ENCODE measurements at regions not wholly inside any gene's neighbourhood (a gene's known extent, or its start where the extent isn't known, plus 50 kb on each side); places are given as distances from the start of the nearest gene placed in this dataset.

- ChIA-PET POLR2A (ENCODE audit: partially characterized antibody) (no interaction called here), CTCF (ENCODE audit: partially characterized antibody) (interaction anchor here (0.6 to 1.5 kb wide), 6 partner anchors 19 to 210 kb away, joined by 3 to 4 read pairs (median 3); no protein-coding TSS in a partner anchor)
- FAIRE-seq (no peak), DNase-seq (ENCODE audit: low read depth in 1 of 2, low spot score in 2 of 2) (no peak)
- no peak overlapping the region for H3K27ac ChIP-seq (ENCODE audit: low read depth, low read length)
- H3K9ac ChIP-seq (replicated peaks in 1 of 4; ENCODE audit: extremely low read depth in 1 of 4, low read depth in 3 of 4, low read length in 3 of 4) = no peak overlapping the region
- no peak overlapping the region for H3K4ac ChIP-seq (replicated peaks; ENCODE audit: insufficient read length, low read depth, low read length)
- no peaks in the 10 kb centered on the region for H3K79me2 ChIP-seq (ENCODE audit: control insufficient read depth in 1 of 2, insufficient read depth in 2 of 2, low read length in 2 of 2)
- no peak overlapping the region for H3K4me3 ChIP-seq (ENCODE audit: extremely low read depth in 1 of 4, insufficient read depth in 2 of 4, low read depth in 3 of 4, low read length in 4 of 4)
- H3K23me2 ChIP-seq (ENCODE audit: low read depth, low read length) = no peaks in the 10 kb centered on the region; the same call in 1 of the 2 replicates
- H3K14ac ChIP-seq (ENCODE audit: insufficient read length) = no peak overlapping the region
- no peak overlapping the region for H2BK15ac ChIP-seq (ENCODE audit: low read length)
- no peak overlapping the region for H2AK5ac ChIP-seq (ENCODE audit: low read depth, low read length)
- no peak overlapping the region for H3K23ac ChIP-seq (ENCODE audit: insufficient read length)
- no peaks in the 10 kb centered on the region for H3K9me3 ChIP-seq (ENCODE audit: insufficient read depth in 2 of 2, low read depth in 1 of 2, low read length in 1 of 2)
- no peak overlapping the region for H2BK20ac ChIP-seq (ENCODE audit: low read length)
- no peak overlapping the region for H4K91ac ChIP-seq (replicated peaks; ENCODE audit: insufficient read length, low read length)
- no peak overlapping the region for H2BK12ac ChIP-seq (ENCODE audit: low read depth, low read length)
- no peak overlapping the region for H4K5ac ChIP-seq (ENCODE audit: insufficient read length, low read depth, low read length)
- no peak overlapping the region for H2AFZ ChIP-seq (ENCODE audit: low read length)
- H3K79me1 ChIP-seq (ENCODE audit: low read depth, low read length) = no peaks in the 10 kb centered on the region
- H3K4me2 ChIP-seq (ENCODE audit: insufficient read depth in 1 of 2, low read depth in 2 of 2, low read length in 2 of 2) = no peak overlapping the region
- H2BK5ac ChIP-seq (ENCODE audit: low read depth, low read length) = no peak overlapping the region
- H4K8ac ChIP-seq (ENCODE audit: extremely low read depth, insufficient read depth, low read length) = no peak overlapping the region
- no peak overlapping the region for H2BK120ac ChIP-seq (replicated peaks; ENCODE audit: low read depth, low read length)
- H4K20me1 ChIP-seq (replicated peaks in 1 of 2; ENCODE audit: control insufficient read depth in 1 of 2, insufficient read depth in 2 of 2, low read length in 2 of 2) = no peaks in the 10 kb centered on the region
- no peak overlapping the region for H3K18ac ChIP-seq (ENCODE audit: extremely low read depth, low read length)
- no peaks in the 10 kb centered on the region for H3K36me3 ChIP-seq (ENCODE audit: control insufficient read depth in 2 of 4, insufficient read depth in 4 of 4, low read length in 3 of 4)
- no peaks in the 10 kb centered on the region for H3K27me3 ChIP-seq (replicated peaks in 1 of 4; ENCODE audit: control insufficient read depth in 3 of 4, extremely low read depth in 1 of 4, insufficient read depth in 3 of 4, low read length in 3 of 4)
- H3K56ac ChIP-seq (replicated peaks; ENCODE audit: insufficient read length, low read depth, low read length) = no peak overlapping the region
- H3K4me1 ChIP-seq (replicated peaks in 1 of 4; ENCODE audit: control insufficient read depth in 3 of 4, insufficient read depth in 4 of 4, low read length in 3 of 4) = no peaks in the 10 kb centered on the region
- TF ChIP-seq BACH1 (IDR thresholded peaks at IDR 0.05; ENCODE audit: low read length) (no peak), SRF (IDR thresholded peaks at IDR 0.05; ENCODE audit: low read depth, low read length) (no peak), SIN3A (conservative IDR thresholded peaks at IDR 0.05 in 1 of 2, IDR thresholded peaks at IDR 0.05 in 1 of 2; ENCODE audit: low read depth in 1 of 2, low read length in 2 of 2) (no peak), CBX5 (IDR thresholded peaks at IDR 0.05; ENCODE audit: low read depth, low read length) (no peak), POLR2AphosphoS5 (IDR thresholded peaks at IDR 0.05; ENCODE audit: low read depth, low read length) (no peak), POU5F1 (IDR thresholded peaks at IDR 0.05; ENCODE audit: low read depth, low read length) (no peak), SUZ12 (IDR thresholded peaks at IDR 0.05; ENCODE audit: low read length) (no peak), KDM5A (IDR thresholded peaks at IDR 0.05; ENCODE audit: low read length) (no peak), TCF12 (IDR thresholded peaks at IDR 0.05; ENCODE audit: low read depth, low read length) (no peak), CBX8 (IDR thresholded peaks at IDR 0.05; ENCODE audit: borderline replicate concordance, low read depth, low read length) (no peak), CEBPB (IDR thresholded peaks at IDR 0.05; ENCODE audit: low read depth, low read length) (no peak), RXRA (IDR thresholded peaks at IDR 0.05; ENCODE audit: insufficient read depth, low read depth, low read length) (no peak), SIX5 (IDR thresholded peaks at IDR 0.05; ENCODE audit: low read depth, low read length) (no peak)
- TF ChIP-seq, protein P1, sequence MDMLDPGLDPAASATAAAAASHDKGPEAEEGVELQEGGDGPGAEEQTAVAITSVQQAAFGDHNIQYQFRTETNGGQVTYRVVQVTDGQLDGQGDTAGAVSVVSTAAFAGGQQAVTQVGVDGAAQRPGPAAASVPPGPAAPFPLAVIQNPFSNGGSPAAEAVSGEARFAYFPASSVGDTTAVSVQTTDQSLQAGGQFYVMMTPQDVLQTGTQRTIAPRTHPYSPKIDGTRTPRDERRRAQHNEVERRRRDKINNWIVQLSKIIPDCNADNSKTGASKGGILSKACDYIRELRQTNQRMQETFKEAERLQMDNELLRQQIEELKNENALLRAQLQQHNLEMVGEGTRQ (IDR thresholded peaks at IDR 0.05; ENCODE audit: low read length) = no peak
- TF ChIP-seq, protein P2, sequence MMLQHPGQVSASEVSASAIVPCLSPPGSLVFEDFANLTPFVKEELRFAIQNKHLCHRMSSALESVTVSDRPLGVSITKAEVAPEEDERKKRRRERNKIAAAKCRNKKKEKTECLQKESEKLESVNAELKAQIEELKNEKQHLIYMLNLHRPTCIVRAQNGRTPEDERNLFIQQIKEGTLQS (IDR thresholded peaks at IDR 0.05; ENCODE audit: insufficient read depth, low read depth, low read length) = no peak
Measured at GRCh38 chr11:11211888-11212287, 141.2 kb downstream of the CSNK2A3 start.

Measured in H1 (cell line).